GM21576 (cell line): ENCODE measurements at regions not wholly inside any gene's neighbourhood (a gene's known extent, or its start where the extent isn't known, plus 50 kb on each side); places are given as distances from the start of the nearest gene placed in this dataset.

Source experiments
- ATAC-seq: cut with Tn5 transposase; IDR thresholded peaks from one replicate; pipeline ENCODE4 v1.9.1; 2021; ENCODE audit warnings: mild to moderate bottlenecking, moderate library complexity; ENCODE audit not compliant: unreplicated experiment

GRCh38 chr2:149826471-149827125 lies 239.0 kb upstream of the MMADHC start:
- no peak for ATAC-seq

- ATAC-seq, result no peak
These were observed 237.9 kb upstream of the MMADHC start for GRCh38 chr2:149825473-149825872.

- no peak for ATAC-seq
These were observed 236.6 kb upstream of the MMADHC start for GRCh38 chr2:149824136-149824535.

GRCh38 chr2:149819356-149819957 lies 231.9 kb upstream of the MMADHC start:
- ATAC-seq, result no peak

GRCh38 chr2:149816756-149817551 lies 229.4 kb upstream of the MMADHC start:
- no peak for ATAC-seq

GRCh38 chr2:149815941-149816340 lies 228.4 kb upstream of the MMADHC start:
- no peak for ATAC-seq

- no peak for ATAC-seq
These were observed 227.3 kb upstream of the MMADHC start for GRCh38 chr2:149814901-149815300.

GRCh38 chr2:149814049-149814448 lies 226.5 kb upstream of the MMADHC start:
- no peak for ATAC-seq

GRCh38 chr2:149808556-149808955 lies 221.0 kb upstream of the MMADHC start:
- ATAC-seq, result no peak

GRCh38 chr2:149806651-149807050 lies 219.1 kb upstream of the MMADHC start:
- ATAC-seq, result no peak

- no peak for ATAC-seq
These were observed 213.3 kb upstream of the MMADHC start for GRCh38 chr2:149800624-149801542.

GRCh38 chr2:149799013-149799705 lies 211.6 kb upstream of the MMADHC start:
- no peak for ATAC-seq

- ATAC-seq, result no peak
These were observed 209.5 kb upstream of the MMADHC start for GRCh38 chr2:149797030-149797429.

- ATAC-seq, result no peak
These were observed 202.0 kb upstream of the MMADHC start for GRCh38 chr2:149789549-149789948.

GRCh38 chr2:149787206-149787605 lies 199.6 kb upstream of the MMADHC start:
- ATAC-seq, result no peak

- no peak for ATAC-seq
These were observed 195.7 kb upstream of the MMADHC start for GRCh38 chr2:149783284-149783683.

GRCh38 chr2:149782572-149782971 lies 195.0 kb upstream of the MMADHC start:
- ATAC-seq, result no peak

- no peak for ATAC-seq
These were observed 193.8 kb upstream of the MMADHC start for GRCh38 chr2:149781263-149781808.

GRCh38 chr2:149773006-149773405 lies 185.4 kb upstream of the MMADHC start:
- no peak for ATAC-seq

- no peak for ATAC-seq
These were observed 180.8 kb upstream of the MMADHC start for GRCh38 chr2:149768320-149768799.
